Fibroblast of lung (primary cell): ENCODE measurements at regions not wholly inside any gene's neighbourhood (a gene's known extent, or its start where the extent isn't known, plus 50 kb on each side); places are given as distances from the start of the nearest gene placed in this dataset.

Experiments used
- DNase-seq, 2 donors: peaks; one replicate each; pipeline versions ENCODE4 v3.0.0 to v3.0.0-alpha.2; 2010; ENCODE audit warnings: low read depth in 2 of 2
- H2AFZ ChIP-seq: 2 replicates; pipeline ENCODE4 v1.5.1; 2012; ENCODE audit warnings: low read length, control low read depth, inconsistent platforms
- H3K27ac ChIP-seq: 2 replicates; pipeline ENCODE4 v1.5.1; 2011; ENCODE audit warnings: low read length, control low read depth; ENCODE audit not compliant: insufficient read depth
- H3K27me3 ChIP-seq: 2 replicates; pipeline ENCODE4 v1.5.1; 2011; ENCODE audit warnings: mild to moderate bottlenecking, low read length; ENCODE audit not compliant: control insufficient read depth, insufficient read depth
- H3K36me3 ChIP-seq: 2 replicates; pipeline ENCODE4 v1.5.1; 2011; ENCODE audit warnings: low read length; ENCODE audit not compliant: control insufficient read depth, insufficient read depth
- H3K4me1 ChIP-seq: 2 replicates; pipeline ENCODE4 v1.5.1; 2011; ENCODE audit warnings: low read length; ENCODE audit not compliant: control insufficient read depth, insufficient read depth; ENCODE audit errors: extremely low read depth
- H3K4me2 ChIP-seq: 2 replicates; pipeline ENCODE4 v1.5.1; 2011; ENCODE audit warnings: low read length, control low read depth; ENCODE audit not compliant: insufficient read depth; ENCODE audit errors: extremely low read depth
- H3K4me3 ChIP-seq, 4 experiments: fragments of 200-600 bp in 1 of 4; sonication (generic) in 1 of 4; replicated peaks in 1 of 4; 2 replicates each; pipeline ENCODE4 v1.5.1; 2011 to 2016; ENCODE audit warnings: low read length in 4 of 4, low read depth in 3 of 4, mild to moderate bottlenecking in 3 of 4, control low read depth in 2 of 4, inconsistent platforms in 1 of 4, mixed read lengths in 1 of 4; ENCODE audit not compliant: insufficient read depth in 1 of 4; ENCODE audit errors: control extremely low read depth in 1 of 4
- H3K79me2 ChIP-seq: 2 replicates; pipeline ENCODE4 v1.5.1; 2012; ENCODE audit warnings: mild to moderate bottlenecking, low read length, inconsistent platforms; ENCODE audit not compliant: control insufficient read depth, insufficient read depth
- H3K9ac ChIP-seq: 2 replicates; pipeline ENCODE4 v1.5.1; 2011; ENCODE audit warnings: mild to moderate bottlenecking, low read length, control low read depth; ENCODE audit not compliant: insufficient read depth
- H3K9me3 ChIP-seq: 2 replicates; pipeline ENCODE4 v1.5.1; 2012; ENCODE audit warnings: low read depth, low read length; ENCODE audit not compliant: control insufficient read depth, insufficient read depth
- H4K20me1 ChIP-seq: 2 replicates; pipeline ENCODE4 v1.5.1; 2011; ENCODE audit warnings: low read length; ENCODE audit not compliant: control insufficient read depth, insufficient read depth; ENCODE audit errors: extremely low read depth
- CTCF ChIP-seq, 2 donors: IDR thresholded peaks in 1 of 2; conservative IDR thresholded peaks in 1 of 2; 1 replicate in 1 of 2; 2 replicates in 1 of 2; pipeline ENCODE4 v1.5.1; 2011 to 2012; ENCODE audit warnings: low read length in 2 of 2, control low read depth in 1 of 2, inconsistent platforms in 1 of 2, low read depth in 1 of 2, mild to moderate bottlenecking in 1 of 2
- EZH2 ChIP-seq: IDR thresholded peaks from 2 replicates; pipeline ENCODE4 v1.5.1; 2012; ENCODE audit warnings: low read length, control low read depth, mild to moderate bottlenecking; ENCODE audit errors: missing control alignments

- no peaks in the 10 kb centered on the region for H3K9me3 ChIP-seq
- H3K4me2 ChIP-seq: no peak overlapping the region
- no peak overlapping the region for H3K4me3 ChIP-seq
- no peak for DNase-seq
- H3K36me3 ChIP-seq: no peaks in the 10 kb centered on the region
- no peaks in the 10 kb centered on the region for H3K27me3 ChIP-seq
- H2AFZ ChIP-seq: no peak overlapping the region
- no peaks in the 10 kb centered on the region for H3K79me2 ChIP-seq
- H3K9ac ChIP-seq: no peak overlapping the region
- no peaks in the 10 kb centered on the region for H4K20me1 ChIP-seq
- no peak for TF ChIP-seq EZH2
- TF ChIP-seq CTCF (conservative IDR thresholded peaks at IDR 0.05 in 1 of 2, IDR thresholded peaks at IDR 0.05 in 1 of 2; ENCODE audit: low read depth in 1 of 2, low read length in 2 of 2): no peak
- peaks cover 16% of the 10 kb centered on the region for H3K4me1 ChIP-seq
- no peak overlapping the region for H3K27ac ChIP-seq
These were observed 119.7 kb upstream of the NXT1 start for GRCh38 chr20:23230766-23231385.

GRCh38 chr20:23229989-23230388, 120.6 kb upstream of the NXT1 start:
- Histone ChIP-seq H3K4me1 (peaks cover 21% of the 10 kb centered on the region), H3K27me3 (no peaks in the 10 kb centered on the region), H4K20me1 (no peaks in the 10 kb centered on the region), H3K27ac (no peak overlapping the region), H2AFZ (no peak overlapping the region), H3K79me2 (no peaks in the 10 kb centered on the region), H3K4me3 (no peak overlapping the region), H3K9me3 (no peaks in the 10 kb centered on the region), H3K36me3 (no peaks in the 10 kb centered on the region), H3K4me2 (no peak overlapping the region), H3K9ac (no peak overlapping the region)
- no peak for DNase-seq
- TF ChIP-seq CTCF (conservative IDR thresholded peaks at IDR 0.05 in 1 of 2, IDR thresholded peaks at IDR 0.05 in 1 of 2; ENCODE audit: low read depth in 1 of 2, low read length in 2 of 2): no peak
- no peak for TF ChIP-seq EZH2

GRCh38 chr20:23228912-23229311, 121.7 kb upstream of the NXT1 start:
- H3K79me2 ChIP-seq: no peaks in the 10 kb centered on the region
- no peak overlapping the region for H3K4me2 ChIP-seq
- no peak overlapping the region for H3K4me3 ChIP-seq
- H4K20me1 ChIP-seq: no peaks in the 10 kb centered on the region
- H3K4me1 ChIP-seq: peaks cover 14% of the 10 kb centered on the region
- DNase-seq: peak; percentile 90 to 94
- TF ChIP-seq EZH2 (no peak), CTCF (conservative IDR thresholded peaks at IDR 0.05 in 1 of 2, IDR thresholded peaks at IDR 0.05 in 1 of 2; ENCODE audit: low read depth in 1 of 2, low read length in 2 of 2) (no peak)
- H3K36me3 ChIP-seq: no peaks in the 10 kb centered on the region
- no peak overlapping the region for H3K9ac ChIP-seq
- no peaks in the 10 kb centered on the region for H3K27me3 ChIP-seq
- H3K27ac ChIP-seq: no peak overlapping the region
- H2AFZ ChIP-seq: no peak overlapping the region
- no peaks in the 10 kb centered on the region for H3K9me3 ChIP-seq
